BJ (cell line): ENCODE measurements at regions not wholly inside any gene's neighbourhood (a gene's known extent, or its start where the extent isn't known, plus 50 kb on each side); places are given as distances from the start of the nearest gene placed in this dataset.

Source experiments
- CTCF ChIA-PET: fragments of 350-600 bp; formaldehyde crosslinking; extraction: SDS; loops from one replicate; lab custom pipeline; 2021; ENCODE audit warnings: antibody characterized with exemption, inconsistent platforms; lab: Yijun Ruan, JAX
- POLR2A ChIA-PET: fragments of 300-600 bp; sonication (Branson Sonifier 250); formaldehyde crosslinking; extraction: SDS; loops from one replicate; lab custom pipeline; 2021; ENCODE audit warnings: antibody characterized with exemption; lab: Charles Lee
- DNase-seq: peaks from one replicate; pipeline ENCODE4 v3.0.0-alpha.2; 2011; ENCODE audit warnings: low read depth
- H3K27me3 ChIP-seq: 2 replicates; pipeline ENCODE4 v1.6.0; 2011; ENCODE audit warnings: low read length; ENCODE audit not compliant: control insufficient read depth, insufficient read depth
- H3K36me3 ChIP-seq: 2 replicates; pipeline ENCODE4 v1.5.1; 2011; ENCODE audit warnings: low read length; ENCODE audit not compliant: control insufficient read depth, insufficient read depth
- H3K4me3 ChIP-seq: 2 replicates; pipeline ENCODE4 v1.5.1; 2011; ENCODE audit warnings: low read depth, mild to moderate bottlenecking, control low read depth, low read length
- TF ChIP-seq, protein P1 (sequence below): IDR thresholded peaks from 2 replicates; pipeline ENCODE4 v1.5.1; 2011; ENCODE audit warnings: low read depth, mild to moderate bottlenecking, control low read depth, inconsistent platforms, low read length, moderate library complexity; ENCODE audit not compliant: insufficient read depth

DNA sequence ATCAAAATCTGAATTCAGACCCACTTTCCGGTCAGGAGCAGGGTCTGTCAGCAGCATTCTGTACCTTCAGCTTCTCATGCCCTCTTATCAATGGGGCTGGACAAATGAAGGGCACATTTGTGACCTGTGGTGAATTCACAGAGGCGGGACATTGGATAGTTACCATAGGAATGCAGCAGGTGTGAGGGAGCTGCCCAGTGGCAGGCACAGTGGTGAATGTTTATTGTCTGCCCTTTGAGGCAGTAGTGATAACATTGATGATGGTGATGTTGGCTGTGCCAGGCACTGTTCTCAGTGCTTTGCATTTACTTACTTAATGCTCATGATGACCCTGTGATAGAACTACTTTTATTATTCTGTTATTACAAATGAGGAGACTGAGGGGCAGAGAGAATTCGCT is 101.2 kb upstream of the KIT start:
- H3K4me3 ChIP-seq = no peak overlapping the region
- DNase-seq = no peak
- H3K36me3 ChIP-seq = no peaks in the 10 kb centered on the region
- TF ChIP-seq, protein P1, sequence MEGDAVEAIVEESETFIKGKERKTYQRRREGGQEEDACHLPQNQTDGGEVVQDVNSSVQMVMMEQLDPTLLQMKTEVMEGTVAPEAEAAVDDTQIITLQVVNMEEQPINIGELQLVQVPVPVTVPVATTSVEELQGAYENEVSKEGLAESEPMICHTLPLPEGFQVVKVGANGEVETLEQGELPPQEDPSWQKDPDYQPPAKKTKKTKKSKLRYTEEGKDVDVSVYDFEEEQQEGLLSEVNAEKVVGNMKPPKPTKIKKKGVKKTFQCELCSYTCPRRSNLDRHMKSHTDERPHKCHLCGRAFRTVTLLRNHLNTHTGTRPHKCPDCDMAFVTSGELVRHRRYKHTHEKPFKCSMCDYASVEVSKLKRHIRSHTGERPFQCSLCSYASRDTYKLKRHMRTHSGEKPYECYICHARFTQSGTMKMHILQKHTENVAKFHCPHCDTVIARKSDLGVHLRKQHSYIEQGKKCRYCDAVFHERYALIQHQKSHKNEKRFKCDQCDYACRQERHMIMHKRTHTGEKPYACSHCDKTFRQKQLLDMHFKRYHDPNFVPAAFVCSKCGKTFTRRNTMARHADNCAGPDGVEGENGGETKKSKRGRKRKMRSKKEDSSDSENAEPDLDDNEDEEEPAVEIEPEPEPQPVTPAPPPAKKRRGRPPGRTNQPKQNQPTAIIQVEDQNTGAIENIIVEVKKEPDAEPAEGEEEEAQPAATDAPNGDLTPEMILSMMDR = no peak
- ChIA-PET CTCF (interaction anchor here (0.9 kb wide), 1 partner anchor 9 kb away, joined by 3 read pairs; no protein-coding TSS in a partner anchor), POLR2A (no interaction called here)
- no peaks in the 10 kb centered on the region for H3K27me3 ChIP-seq

DNA sequence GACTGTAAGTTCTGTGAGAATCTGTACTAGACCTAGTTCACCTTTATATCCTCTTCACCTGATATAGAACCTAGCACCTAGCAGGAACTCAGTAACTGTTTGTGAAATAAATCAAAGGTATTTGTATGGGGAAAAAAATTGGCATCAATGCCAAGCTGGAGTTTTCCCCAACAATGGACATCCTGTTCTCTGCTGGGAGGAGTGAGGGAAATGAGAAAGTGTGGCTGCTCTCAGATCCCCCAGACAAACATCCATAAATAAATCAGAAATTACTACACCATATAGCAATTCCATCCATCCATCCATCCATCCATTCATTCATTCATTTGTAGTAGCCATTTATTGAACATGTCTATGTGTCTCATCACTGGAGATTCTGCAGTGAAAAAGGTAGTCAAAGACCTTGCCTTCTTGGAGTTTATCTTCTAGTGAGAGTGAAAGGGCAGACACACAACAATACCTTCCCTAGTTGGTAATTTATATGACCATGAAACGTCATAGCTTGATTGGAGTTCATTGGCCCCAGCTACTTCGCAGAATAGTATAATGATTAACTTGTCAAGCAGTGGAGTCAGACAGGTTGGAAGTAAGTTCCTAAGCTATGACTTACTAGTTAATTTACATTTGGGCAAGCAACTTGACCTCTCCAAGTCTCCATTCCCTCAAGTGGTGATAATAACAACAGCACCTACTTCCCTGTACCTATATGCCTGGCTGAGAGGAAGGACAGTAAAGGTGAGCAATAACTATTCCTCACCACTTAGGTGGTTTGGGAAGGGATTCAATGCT is 98.7 kb upstream of the KIT start:
- Histone ChIP-seq H3K4me3 (no peak overlapping the region), H3K36me3 (no peaks in the 10 kb centered on the region), H3K27me3 (no peaks in the 10 kb centered on the region)
- DNase-seq = no peak
- TF ChIP-seq, protein P1 = no peak
- CTCF ChIA-PET = no interaction called here
- POLR2A ChIA-PET = no interaction called here

DNA sequence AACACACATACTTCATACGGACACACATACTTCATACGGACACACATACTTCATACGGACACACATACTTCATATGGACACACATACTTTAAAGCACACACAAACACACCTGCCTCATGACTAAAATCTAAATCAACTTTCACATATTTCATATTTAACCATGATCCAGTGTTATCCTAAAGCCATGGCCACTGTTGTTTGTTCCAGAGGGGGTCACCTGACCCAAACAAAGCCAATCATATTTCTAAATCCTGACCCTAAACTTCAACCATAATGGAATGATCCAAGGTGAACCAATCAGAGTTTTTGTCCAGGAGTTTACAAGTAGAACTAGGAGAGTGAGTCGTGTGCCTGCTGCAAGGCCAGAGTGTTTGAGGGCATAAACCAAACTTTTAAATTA is 97.2 kb upstream of the KIT start:
- CTCF ChIA-PET = no interaction called here

DNA sequence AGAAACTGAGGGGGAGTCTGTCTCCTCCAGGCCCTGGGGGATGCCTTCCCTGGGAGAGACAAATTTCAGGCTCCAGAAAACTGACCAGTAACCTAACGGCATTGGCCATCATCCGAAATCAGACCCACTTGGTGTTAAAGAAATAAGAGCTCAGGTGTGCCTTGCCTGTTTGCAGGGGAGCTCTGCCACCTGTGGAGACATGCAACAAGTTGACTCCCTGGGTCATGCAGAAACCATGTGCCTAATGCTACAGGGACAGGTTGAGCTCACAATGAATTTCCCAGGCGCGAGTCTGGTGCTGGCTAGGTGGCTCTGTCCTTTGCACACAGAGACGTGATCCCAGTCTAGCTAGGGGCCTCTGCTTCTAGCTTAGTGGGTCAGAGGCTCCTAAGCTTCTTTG is 95.8 kb upstream of the KIT start:
- Histone ChIP-seq H3K4me3 (no peak overlapping the region), H3K36me3 (no peaks in the 10 kb centered on the region), H3K27me3 (no peaks in the 10 kb centered on the region)
- CTCF ChIA-PET = interaction anchor here (1.0 to 1.2 kb wide), 3 partner anchors 9 to 129 kb away, joined by 3 to 6 read pairs (median 3); no protein-coding TSS in a partner anchor
- POLR2A ChIA-PET = no interaction called here
- TF ChIP-seq, protein P1 = no peak
- DNase-seq = no peak

More for the DNA sequence above, 97.2 kb upstream of the KIT start:
- DNase-seq = no peak
- POLR2A ChIA-PET = no interaction called here
- Histone ChIP-seq H3K4me3 (no peak overlapping the region), H3K36me3 (no peaks in the 10 kb centered on the region), H3K27me3 (no peaks in the 10 kb centered on the region)
- TF ChIP-seq, protein P1 = no peak

DNA sequence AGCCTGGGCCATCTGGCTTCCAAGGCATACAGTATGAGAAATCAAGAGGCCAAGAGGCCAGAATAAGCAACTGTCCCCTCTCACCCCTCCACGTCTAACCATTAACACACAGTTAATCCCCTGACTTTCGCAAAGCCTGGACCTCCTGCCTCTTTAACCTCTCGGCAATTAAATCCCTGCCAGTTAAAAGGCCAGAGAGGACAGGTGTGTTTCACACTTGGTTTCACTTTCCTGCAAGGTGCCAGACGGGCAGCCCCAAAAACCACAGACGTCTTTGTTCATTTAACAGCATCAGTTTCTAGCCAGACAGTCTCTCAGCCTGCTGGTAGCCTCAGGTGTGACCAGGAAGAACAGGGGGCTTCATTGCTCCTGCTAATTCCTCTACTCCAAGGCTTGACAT is 91.1 kb upstream of the KIT start:
- TF ChIP-seq, protein P1 = no peak
- no peaks in the 10 kb centered on the region for H3K36me3 ChIP-seq
- POLR2A ChIA-PET = no interaction called here
- H3K27me3 ChIP-seq = no peaks in the 10 kb centered on the region
- no peak for DNase-seq
- CTCF ChIA-PET = no interaction called here
- H3K4me3 ChIP-seq = no peak overlapping the region
